Ishikawa (cell line): ENCODE measurements at regions not wholly inside any gene's neighbourhood (a gene's known extent, or its start where the extent isn't known, plus 50 kb on each side); places are given as distances from the start of the nearest gene placed in this dataset.

Experiments
- CEBPB ChIP-seq: IDR thresholded peaks from 2 replicates; pipeline ENCODE4 v1.6.1; 2012
- EP300 ChIP-seq: IDR thresholded peaks from 2 replicates; pipeline ENCODE4 v1.6.1; 2012; ENCODE audit warnings: borderline replicate concordance
- TF ChIP-seq, protein P1 (sequence below): IDR thresholded peaks from 2 replicates; pipeline ENCODE4 v1.6.1; 2012; ENCODE audit warnings: low read depth, mild to moderate bottlenecking

GRCh38 chr2:58308435-58308834 lies 67.3 kb upstream of the FANCL start:
- TF ChIP-seq EP300: no peak
- no peak for TF ChIP-seq CEBPB
- TF ChIP-seq, protein P1, sequence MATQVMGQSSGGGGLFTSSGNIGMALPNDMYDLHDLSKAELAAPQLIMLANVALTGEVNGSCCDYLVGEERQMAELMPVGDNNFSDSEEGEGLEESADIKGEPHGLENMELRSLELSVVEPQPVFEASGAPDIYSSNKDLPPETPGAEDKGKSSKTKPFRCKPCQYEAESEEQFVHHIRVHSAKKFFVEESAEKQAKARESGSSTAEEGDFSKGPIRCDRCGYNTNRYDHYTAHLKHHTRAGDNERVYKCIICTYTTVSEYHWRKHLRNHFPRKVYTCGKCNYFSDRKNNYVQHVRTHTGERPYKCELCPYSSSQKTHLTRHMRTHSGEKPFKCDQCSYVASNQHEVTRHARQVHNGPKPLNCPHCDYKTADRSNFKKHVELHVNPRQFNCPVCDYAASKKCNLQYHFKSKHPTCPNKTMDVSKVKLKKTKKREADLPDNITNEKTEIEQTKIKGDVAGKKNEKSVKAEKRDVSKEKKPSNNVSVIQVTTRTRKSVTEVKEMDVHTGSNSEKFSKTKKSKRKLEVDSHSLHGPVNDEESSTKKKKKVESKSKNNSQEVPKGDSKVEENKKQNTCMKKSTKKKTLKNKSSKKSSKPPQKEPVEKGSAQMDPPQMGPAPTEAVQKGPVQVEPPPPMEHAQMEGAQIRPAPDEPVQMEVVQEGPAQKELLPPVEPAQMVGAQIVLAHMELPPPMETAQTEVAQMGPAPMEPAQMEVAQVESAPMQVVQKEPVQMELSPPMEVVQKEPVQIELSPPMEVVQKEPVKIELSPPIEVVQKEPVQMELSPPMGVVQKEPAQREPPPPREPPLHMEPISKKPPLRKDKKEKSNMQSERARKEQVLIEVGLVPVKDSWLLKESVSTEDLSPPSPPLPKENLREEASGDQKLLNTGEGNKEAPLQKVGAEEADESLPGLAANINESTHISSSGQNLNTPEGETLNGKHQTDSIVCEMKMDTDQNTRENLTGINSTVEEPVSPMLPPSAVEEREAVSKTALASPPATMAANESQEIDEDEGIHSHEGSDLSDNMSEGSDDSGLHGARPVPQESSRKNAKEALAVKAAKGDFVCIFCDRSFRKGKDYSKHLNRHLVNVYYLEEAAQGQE: no peak
